ENCODE measurements at regions not wholly inside any gene's neighbourhood (a gene's known extent, or its start where the extent isn't known, plus 50 kb on each side); places are given as distances from the start of the nearest gene placed in this dataset.

GRCh38 chr18:24570716-24571115 lies 110.3 kb downstream of the HRH4 start:
- intact Hi-C loops (cut with micrococcal nuclease), result no loop called here
- H3K4me1 ChIP-seq (ENCODE audit: control insufficient read depth in 1 of 2, insufficient read depth in 2 of 2, low read length in 2 of 2), result no peaks in the 10 kb centered on the region
- H3K36me3 Mint-ChIP-seq, result no peaks in the 10 kb centered on the region
- no peak overlapping the region for H3K4me3 Mint-ChIP-seq
- no peak for DNase-seq
- H3K27me3 Mint-ChIP-seq (ENCODE audit: low read depth in 3 of 3), result peaks cover 0 to 2% (median 0%) of the 10 kb centered on the region in 3 donors
- no peak overlapping the region for H3K27ac ChIP-seq (ENCODE audit: low read depth in 1 of 2, low read length in 2 of 2)
- peaks cover 4 to 7% of the 10 kb centered on the region in 2 donors for H3K9me3 ChIP-seq (replicated peaks in 1 of 2; ENCODE audit: control insufficient read depth in 1 of 2, insufficient read depth in 1 of 2, low read length in 2 of 2)
- H4K20me1 ChIP-seq (ENCODE audit: insufficient read depth, low read length), result no peaks in the 10 kb centered on the region
- no peak overlapping the region for H3K27ac Mint-ChIP-seq
- no peaks in the 10 kb centered on the region for H3K36me3 ChIP-seq (replicated peaks in 1 of 2; ENCODE audit: control insufficient read depth in 1 of 2, insufficient read depth in 2 of 2, low read length in 2 of 2)
- H3K27me3 ChIP-seq (ENCODE audit: control insufficient read depth in 2 of 2, insufficient read depth in 2 of 2, low read length in 2 of 2), result no peaks in the 10 kb centered on the region
- peaks cover 0 to 12% (median 4%) of the 10 kb centered on the region in 7 donors for H3K9me3 Mint-ChIP-seq
- no peaks in the 10 kb centered on the region for H3K4me1 Mint-ChIP-seq
- no peak overlapping the region for H3K9ac ChIP-seq (ENCODE audit: insufficient read depth, low read length, poor library complexity, severe bottlenecking)
- H2AFZ ChIP-seq (ENCODE audit: insufficient read depth, low read depth, low read length, poor library complexity, severe bottlenecking), result no peak overlapping the region
- no peak overlapping the region for H3K4me3 ChIP-seq (replicated peaks in 1 of 3; ENCODE audit: low read depth in 2 of 3, low read length in 3 of 3)
- no CpG with 5 or more reads among the region's 4 CpGs for WGBS (ENCODE audit: insufficient coverage)
- H3K4me2 ChIP-seq (replicated peaks; ENCODE audit: extremely low read depth, low read length, poor library complexity, severe bottlenecking), result no peak overlapping the region
- H3K79me2 ChIP-seq (ENCODE audit: insufficient read depth, low read length), result no peaks in the 10 kb centered on the region
- TF ChIP-seq CTCF (IDR thresholded peaks at IDR 0.05), result no peak

- no peaks in the 10 kb centered on the region for H3K9me3 ChIP-seq (replicated peaks in 1 of 2; ENCODE audit: control insufficient read depth in 1 of 2, insufficient read depth in 1 of 2, low read length in 2 of 2)
- 100% methylated on average over 2 of the region's 5 CpGs for WGBS (ENCODE audit: insufficient coverage)
- H2AFZ ChIP-seq (ENCODE audit: insufficient read depth, low read depth, low read length, poor library complexity, severe bottlenecking), result no peak overlapping the region
- H3K27ac ChIP-seq (ENCODE audit: low read depth in 1 of 2, low read length in 2 of 2), result no peak overlapping the region
- intact Hi-C loops (cut with micrococcal nuclease), result no loop called here
- Mint-ChIP-seq H3K9me3 (peaks cover 0 to 1% (median 0%) of the 10 kb centered on the region in 7 donors), H3K36me3 (no peaks in the 10 kb centered on the region), H3K27ac (no peak overlapping the region), H3K4me1 (no peaks in the 10 kb centered on the region), H3K27me3 (ENCODE audit: low read depth in 3 of 3) (peaks cover 2 to 3% (median 3%) of the 10 kb centered on the region in 3 donors), H3K4me3 (no peak overlapping the region)
- no peaks in the 10 kb centered on the region for H3K36me3 ChIP-seq (replicated peaks in 1 of 2; ENCODE audit: control insufficient read depth in 1 of 2, insufficient read depth in 2 of 2, low read length in 2 of 2)
- H3K4me1 ChIP-seq (ENCODE audit: control insufficient read depth in 1 of 2, insufficient read depth in 2 of 2, low read length in 2 of 2), result no peaks in the 10 kb centered on the region
- no peak overlapping the region for H3K4me2 ChIP-seq (replicated peaks; ENCODE audit: extremely low read depth, low read length, poor library complexity, severe bottlenecking)
- no peak overlapping the region for H3K4me3 ChIP-seq (replicated peaks in 1 of 3; ENCODE audit: low read depth in 2 of 3, low read length in 3 of 3)
- H3K9ac ChIP-seq (ENCODE audit: insufficient read depth, low read length, poor library complexity, severe bottlenecking), result no peak overlapping the region
- no peak for TF ChIP-seq CTCF (IDR thresholded peaks at IDR 0.05)
- H3K79me2 ChIP-seq (ENCODE audit: insufficient read depth, low read length), result no peaks in the 10 kb centered on the region
- no peaks in the 10 kb centered on the region for H3K27me3 ChIP-seq (ENCODE audit: control insufficient read depth in 2 of 2, insufficient read depth in 2 of 2, low read length in 2 of 2)
- no peak for DNase-seq
- no peaks in the 10 kb centered on the region for H4K20me1 ChIP-seq (ENCODE audit: insufficient read depth, low read length)
Measured at GRCh38 chr18:24582771-24583170, 122.3 kb downstream of the HRH4 start.

Measured in CD14-positive monocyte (primary cell).